Peyer's patch (tissue), 4 donors: ENCODE measurements at regions not wholly inside any gene's neighbourhood (a gene's known extent, or its start where the extent isn't known, plus 50 kb on each side); places are given as distances from the start of the nearest gene placed in this dataset.
A peak's percentile ranks its signal among the peaks of the same experiment; 100 is the strongest.

ENCODE experiments used
- DNase-seq, 3 donors: peaks; one replicate each; pipeline ENCODE4 v3.0.0-alpha.2; 2017 to 2019
- H3K27ac ChIP-seq, 4 donors: fragments of 200-600 bp; sonication (generic); one replicate each; pipeline ENCODE4 v1.5.1; 2016 to 2019
- H3K27me3 ChIP-seq, 2 donors: fragments of 200-600 bp; sonication (generic); one replicate each; pipeline ENCODE4 v1.5.1; 2019
- H3K36me3 ChIP-seq, 3 donors: fragments of 200-600 bp; sonication (generic); one replicate each; pipeline ENCODE4 v1.5.1; 2016 to 2019
- H3K4me1 ChIP-seq, 4 donors: fragments of 200-600 bp; sonication (generic); one replicate each; pipeline ENCODE4 v1.5.1; 2016 to 2019
- H3K4me3 ChIP-seq, 4 donors: fragments of 200-600 bp; sonication (generic); 1 replicate in 3 of 4; 2 replicates in 1 of 4; pipeline ENCODE4 v1.5.1; 2016 to 2019; ENCODE audit warnings: mild to moderate bottlenecking in 1 of 4
- H3K9me3 ChIP-seq, 4 donors: fragments of 200-600 bp; sonication (generic); one replicate each; pipeline ENCODE4 v1.5.1; 2016 to 2019; ENCODE audit warnings: mild to moderate bottlenecking in 1 of 4
- POLR2A ChIP-seq, 2 donors: fragments of 450-650 bp; IDR thresholded peaks; one replicate each; pipeline ENCODE4 v1.5.1; 2017; ENCODE audit warnings: antibody characterized with exemption in 2 of 2, mild to moderate bottlenecking in 2 of 2, moderate library complexity in 2 of 2
- TF ChIP-seq, protein P1 (sequence below), 6 experiments: fragments of 450-650 bp in 4 of 6; fragments of 200-600 bp in 2 of 6; sonication (generic) in 1 of 6; IDR thresholded peaks; one replicate each; pipeline ENCODE4 v1.5.1; 2017 to 2019; ENCODE audit warnings: antibody characterized with exemption in 6 of 6, mild to moderate bottlenecking in 3 of 6, moderate library complexity in 1 of 6

DNA sequence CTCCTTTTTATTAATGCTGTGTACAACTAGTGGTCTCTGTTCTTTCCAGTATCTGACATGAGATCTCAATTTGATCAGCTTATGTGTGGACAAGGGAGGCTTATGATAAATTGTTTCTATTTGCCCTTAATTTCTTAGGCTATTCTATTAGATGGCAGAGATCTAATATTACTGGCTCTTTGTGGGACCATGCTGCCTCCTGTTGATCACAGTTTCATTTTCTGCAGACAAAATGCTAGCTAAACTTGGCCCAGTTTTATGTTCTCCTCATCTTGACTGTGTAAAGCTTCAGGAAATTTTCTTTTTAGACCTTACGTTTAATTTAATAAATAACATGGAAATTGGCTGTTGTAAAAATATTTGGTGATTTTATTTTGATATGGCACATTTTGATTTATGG is 627.1 kb upstream of the AADAT start:
- Histone ChIP-seq H3K4me1 (no peaks in the 10 kb centered on the region), H3K27me3 (no peaks in the 10 kb centered on the region), H3K27ac (no peak overlapping the region), H3K36me3 (no peaks in the 10 kb centered on the region), H3K4me3 (no peak overlapping the region), H3K9me3 (no peaks in the 10 kb centered on the region)
- no peak for DNase-seq
- TF ChIP-seq POLR2A (IDR thresholded peaks at IDR 0.05) = no peak
- TF ChIP-seq, protein P1, sequence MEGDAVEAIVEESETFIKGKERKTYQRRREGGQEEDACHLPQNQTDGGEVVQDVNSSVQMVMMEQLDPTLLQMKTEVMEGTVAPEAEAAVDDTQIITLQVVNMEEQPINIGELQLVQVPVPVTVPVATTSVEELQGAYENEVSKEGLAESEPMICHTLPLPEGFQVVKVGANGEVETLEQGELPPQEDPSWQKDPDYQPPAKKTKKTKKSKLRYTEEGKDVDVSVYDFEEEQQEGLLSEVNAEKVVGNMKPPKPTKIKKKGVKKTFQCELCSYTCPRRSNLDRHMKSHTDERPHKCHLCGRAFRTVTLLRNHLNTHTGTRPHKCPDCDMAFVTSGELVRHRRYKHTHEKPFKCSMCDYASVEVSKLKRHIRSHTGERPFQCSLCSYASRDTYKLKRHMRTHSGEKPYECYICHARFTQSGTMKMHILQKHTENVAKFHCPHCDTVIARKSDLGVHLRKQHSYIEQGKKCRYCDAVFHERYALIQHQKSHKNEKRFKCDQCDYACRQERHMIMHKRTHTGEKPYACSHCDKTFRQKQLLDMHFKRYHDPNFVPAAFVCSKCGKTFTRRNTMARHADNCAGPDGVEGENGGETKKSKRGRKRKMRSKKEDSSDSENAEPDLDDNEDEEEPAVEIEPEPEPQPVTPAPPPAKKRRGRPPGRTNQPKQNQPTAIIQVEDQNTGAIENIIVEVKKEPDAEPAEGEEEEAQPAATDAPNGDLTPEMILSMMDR (IDR thresholded peaks at IDR 0.05) = peak in 3 of 6 experiments; percentile 31 to 49 (median 43)

- Histone ChIP-seq H3K36me3 (no peaks in the 10 kb centered on the region), H3K27ac (no peak overlapping the region), H3K4me1 (no peaks in the 10 kb centered on the region), H3K4me3 (no peak overlapping the region), H3K27me3 (no peaks in the 10 kb centered on the region), H3K9me3 (no peaks in the 10 kb centered on the region)
- TF ChIP-seq, protein P1 (IDR thresholded peaks at IDR 0.05) = no peak
- TF ChIP-seq POLR2A (IDR thresholded peaks at IDR 0.05) = no peak
- DNase-seq = no peak
Measured at GRCh38 chr4:170705907-170706306, 616.2 kb upstream of the AADAT start.

GRCh38 chr4:170700064-170700463 is 610.3 kb upstream of the AADAT start:
- H3K27ac ChIP-seq = no peak overlapping the region
- TF ChIP-seq, protein P1 (IDR thresholded peaks at IDR 0.05) = no peak
- TF ChIP-seq POLR2A (IDR thresholded peaks at IDR 0.05) = no peak
- DNase-seq = no peak
- no peaks in the 10 kb centered on the region for H3K27me3 ChIP-seq
- no peaks in the 10 kb centered on the region for H3K9me3 ChIP-seq
- H3K36me3 ChIP-seq = no peaks in the 10 kb centered on the region
- H3K4me3 ChIP-seq = no peak overlapping the region
- no peaks in the 10 kb centered on the region for H3K4me1 ChIP-seq

DNA sequence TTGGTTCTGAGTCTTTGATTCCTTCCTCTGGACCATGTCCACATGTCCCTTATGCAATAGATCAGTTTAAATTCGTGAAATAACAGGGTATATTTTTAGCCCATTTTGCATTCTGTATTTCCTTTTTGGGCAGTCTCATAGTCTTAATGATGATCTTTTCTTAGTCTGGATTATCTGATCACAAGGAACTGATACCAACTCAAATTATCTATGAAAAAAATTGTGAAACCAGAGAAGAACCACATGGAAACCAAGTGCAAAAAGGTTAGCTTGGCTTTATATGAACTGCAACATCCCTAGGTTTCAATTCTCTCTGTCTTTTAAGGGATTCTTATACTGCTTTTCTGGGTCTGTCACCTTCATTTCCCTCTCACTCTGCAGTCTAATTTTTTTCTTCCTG is 608.6 kb upstream of the AADAT start:
- Histone ChIP-seq H3K4me1 (no peaks in the 10 kb centered on the region), H3K27me3 (no peaks in the 10 kb centered on the region), H3K27ac (no peak overlapping the region), H3K4me3 (no peak overlapping the region), H3K9me3 (no peaks in the 10 kb centered on the region), H3K36me3 (no peaks in the 10 kb centered on the region)
- no peak for DNase-seq
- TF ChIP-seq, protein P1 (IDR thresholded peaks at IDR 0.05) = no peak
- TF ChIP-seq POLR2A (IDR thresholded peaks at IDR 0.05) = no peak

GRCh38 chr4:170697845-170698244 is 608.1 kb upstream of the AADAT start:
- Histone ChIP-seq H3K36me3 (no peaks in the 10 kb centered on the region), H3K4me3 (no peak overlapping the region), H3K27me3 (no peaks in the 10 kb centered on the region), H3K4me1 (no peaks in the 10 kb centered on the region), H3K9me3 (no peaks in the 10 kb centered on the region), H3K27ac (no peak overlapping the region)
- DNase-seq = no peak
- TF ChIP-seq, protein P1 (IDR thresholded peaks at IDR 0.05) = no peak
- TF ChIP-seq POLR2A (IDR thresholded peaks at IDR 0.05) = no peak

- Histone ChIP-seq H3K36me3 (no peaks in the 10 kb centered on the region), H3K4me3 (no peak overlapping the region), H3K4me1 (no peaks in the 10 kb centered on the region), H3K27ac (no peak overlapping the region), H3K27me3 (no peaks in the 10 kb centered on the region), H3K9me3 (no peaks in the 10 kb centered on the region)
- DNase-seq = no peak
- TF ChIP-seq, protein P1 (IDR thresholded peaks at IDR 0.05) = no peak
- TF ChIP-seq POLR2A (IDR thresholded peaks at IDR 0.05) = no peak
Measured at GRCh38 chr4:170697045-170697444, 607.3 kb upstream of the AADAT start.
